Smooth muscle cell (in vitro differentiated cells): ENCODE measurements at regions not wholly inside any gene's neighbourhood (a gene's known extent, or its start where the extent isn't known, plus 50 kb on each side); places are given as distances from the start of the nearest gene placed in this dataset.

Source experiments
- DNase-seq: peaks from one replicate; lab custom pipeline; 2025; ENCODE audit not compliant: unreplicated experiment; lab: John Stamatoyannopoulos, UW
- H2AFZ ChIP-seq: fragments of 200-600 bp; sonication (generic); 2 replicates; pipeline ENCODE4 v1.6.0; 2016; ENCODE audit warnings: antibody characterized with exemption, low read depth, mild to moderate bottlenecking
- H3F3A ChIP-seq: fragments of 200-600 bp; sonication (generic); 2 replicates; pipeline ENCODE4 v1.6.0; 2017; ENCODE audit warnings: antibody characterized with exemption, low read depth
- H3K27ac ChIP-seq: fragments of 200-600 bp; sonication (generic); 2 replicates; pipeline ENCODE4 v1.5.1; 2016; ENCODE audit warnings: low read depth, mild to moderate bottlenecking
- H3K27me3 ChIP-seq: fragments of 200-600 bp; sonication (generic); 2 replicates; pipeline ENCODE4 v1.6.1; 2016; ENCODE audit warnings: low read depth, mild to moderate bottlenecking
- H3K36me3 ChIP-seq: fragments of 200-600 bp; sonication (generic); 2 replicates; pipeline ENCODE4 v1.5.1; 2016; ENCODE audit warnings: low read depth
- H3K4me1 ChIP-seq: fragments of 200-600 bp; sonication (generic); 2 replicates; pipeline ENCODE4 v1.5.1; 2016; ENCODE audit warnings: low read depth
- H3K4me2 ChIP-seq: fragments of 200-600 bp; sonication (generic); 2 replicates; pipeline ENCODE4 v1.6.0; 2016; ENCODE audit warnings: mild to moderate bottlenecking
- H3K4me3 ChIP-seq: fragments of 200-600 bp; sonication (generic); 2 replicates; pipeline ENCODE4 v1.5.1; 2016; ENCODE audit warnings: mild to moderate bottlenecking
- H3K79me2 ChIP-seq: fragments of 200-600 bp; sonication (generic); 2 replicates; pipeline ENCODE4 v1.6.0; 2016; ENCODE audit warnings: low read depth, mild to moderate bottlenecking
- H3K9ac ChIP-seq: fragments of 200-600 bp; sonication (generic); 2 replicates; pipeline ENCODE4 v1.6.0; 2016; ENCODE audit warnings: low read depth
- H3K9me3 ChIP-seq: fragments of 200-600 bp; sonication (generic); replicated peaks from 2 replicates; pipeline ENCODE4 v1.5.1; 2016; ENCODE audit warnings: low read depth
- H4K20me1 ChIP-seq: fragments of 200-600 bp; sonication (generic); 2 replicates; pipeline ENCODE4 v1.6.0; 2016; ENCODE audit warnings: low read depth
- CTCF ChIP-seq: fragments of 200-600 bp; sonication (generic); IDR thresholded peaks from 2 replicates; pipeline ENCODE4 v1.5.1; 2017; ENCODE audit warnings: borderline replicate concordance, mild to moderate bottlenecking, antibody characterized with exemption; ENCODE audit not compliant: insufficient read depth, poor library complexity, severe bottlenecking
- WGBS: methylation state at CpG from one replicate; pipeline ENCODE4 v1.1.7; 2016; ENCODE audit warnings: low lambda C conversion rate; 5-methylcytosine and 5-hydroxymethylcytosine counted together

GRCh38 chr4:74878323-74878722 lies 54.6 kb upstream of the PARM1 start:
- Histone ChIP-seq H4K20me1 (no peaks in the 10 kb centered on the region), H3K4me3 (no peak overlapping the region), H3F3A (no peaks in the 10 kb centered on the region), H3K27me3 (no peaks in the 10 kb centered on the region), H3K27ac (no peak overlapping the region), H3K4me2 (no peak overlapping the region), H3K4me1 (peaks cover 6% of the 10 kb centered on the region), H3K9me3 (no peaks in the 10 kb centered on the region), H3K36me3 (no peaks in the 10 kb centered on the region), H3K79me2 (no peaks in the 10 kb centered on the region), H3K9ac (no peak overlapping the region), H2AFZ (no peak overlapping the region)
- DNase-seq = no peak
- TF ChIP-seq CTCF = no peak
- 89% methylated on average over 3 of the region's 3 CpGs for WGBS

GRCh38 chr4:74875451-74875850 lies 57.5 kb upstream of the PARM1 start:
- no peak overlapping the region for H3K27ac ChIP-seq
- H2AFZ ChIP-seq = peak overlapping the region; percentile 23
- no peak for TF ChIP-seq CTCF
- WGBS = 87% methylated on average over 2 of the region's 2 CpGs
- H3K4me2 ChIP-seq = no peak overlapping the region
- DNase-seq = no peak
- no peak overlapping the region for H3K9ac ChIP-seq
- no peaks in the 10 kb centered on the region for H3K36me3 ChIP-seq
- no peaks in the 10 kb centered on the region for H3K9me3 ChIP-seq
- H3F3A ChIP-seq = no peaks in the 10 kb centered on the region
- H3K4me3 ChIP-seq = no peak overlapping the region
- peaks cover 7% of the 10 kb centered on the region for H3K4me1 ChIP-seq
- no peaks in the 10 kb centered on the region for H4K20me1 ChIP-seq
- H3K27me3 ChIP-seq = no peaks in the 10 kb centered on the region
- no peaks in the 10 kb centered on the region for H3K79me2 ChIP-seq

GRCh38 chr4:74874753-74875367 lies 58.1 kb upstream of the PARM1 start:
- no peaks in the 10 kb centered on the region for H3K36me3 ChIP-seq
- no peaks in the 10 kb centered on the region for H4K20me1 ChIP-seq
- H3K4me3 ChIP-seq = no peak overlapping the region
- H3K4me1 ChIP-seq = peaks cover 7% of the 10 kb centered on the region
- no peaks in the 10 kb centered on the region for H3F3A ChIP-seq
- no peak for DNase-seq
- H3K4me2 ChIP-seq = peak overlapping the region; percentile 53
- no peaks in the 10 kb centered on the region for H3K9me3 ChIP-seq
- H3K79me2 ChIP-seq = no peaks in the 10 kb centered on the region
- peak overlapping the region; percentile 8 for H3K27ac ChIP-seq
- peak; percentile 95 for TF ChIP-seq CTCF
- peak overlapping the region; percentile 73 for H2AFZ ChIP-seq
- H3K9ac ChIP-seq = no peak overlapping the region
- H3K27me3 ChIP-seq = no peaks in the 10 kb centered on the region
- WGBS = 20% methylated on average over 1 of the region's 1 CpG
